Endothelial cell of umbilical vein (primary cell): ENCODE measurements at regions not wholly inside any gene's neighbourhood (a gene's known extent, or its start where the extent isn't known, plus 50 kb on each side); places are given as distances from the start of the nearest gene placed in this dataset.

Source experiments
- CTCF ChIP-seq, 2 donors: IDR thresholded peaks; 1 replicate in 1 of 2; 2 replicates in 1 of 2; pipeline ENCODE4 v1.5.1; 2011; ENCODE audit warnings: low read length in 2 of 2, mild to moderate bottlenecking in 2 of 2, moderate library complexity in 2 of 2, control low read depth in 1 of 2, inconsistent platforms in 1 of 2, low read depth in 1 of 2; ENCODE audit not compliant: insufficient read depth in 1 of 2; ENCODE audit errors: extremely low read depth in 1 of 2
- EZH2 ChIP-seq: IDR thresholded peaks from 2 replicates; pipeline ENCODE4 v1.6.1; 2012; ENCODE audit warnings: borderline replicate concordance, low read depth, mild to moderate bottlenecking, moderate library complexity, low read length, inconsistent platforms; ENCODE audit not compliant: severe bottlenecking
- MAX ChIP-seq: IDR thresholded peaks from 2 replicates; pipeline ENCODE4 v1.6.1; 2011; ENCODE audit not compliant: insufficient read depth, insufficient read length
- POLR2A ChIP-seq: IDR thresholded peaks from 2 replicates; pipeline ENCODE4 v1.6.1; 2012; ENCODE audit warnings: low read depth, mild to moderate bottlenecking, control low read depth, low read length
- POLR2AphosphoS5 ChIP-seq: IDR thresholded peaks from 2 replicates; pipeline ENCODE4 v1.6.1; 2012; ENCODE audit warnings: low read depth, mild to moderate bottlenecking, control low read depth, low read length, moderate library complexity; ENCODE audit not compliant: insufficient read depth

GRCh38 chr16:59591480-59591879 lies 857.4 kb upstream of the GOT2 start:
- no peak for TF ChIP-seq EZH2
- no peak for TF ChIP-seq CTCF (IDR thresholded peaks at IDR 0.05; ENCODE audit: extremely low read depth in 1 of 2, insufficient read depth in 1 of 2, low read depth in 1 of 2, low read length in 2 of 2)
- TF ChIP-seq MAX, result no peak
- no peak for TF ChIP-seq POLR2AphosphoS5
- TF ChIP-seq POLR2A, result no peak
